Heart left ventricle (tissue), 13 donors: ENCODE measurements at regions not wholly inside any gene's neighbourhood (a gene's known extent, or its start where the extent isn't known, plus 50 kb on each side); places are given as distances from the start of the nearest gene placed in this dataset.

Experiments used
- CTCF ChIP-seq, 12 donors: fragments of 200-600 bp; sonication (generic) in 4 of 12; IDR thresholded peaks; one replicate each; pipeline versions ENCODE4 v1.5.0 to v1.8.0; 2018 to 2022; ENCODE audit warnings: antibody characterized with exemption in 12 of 12, mild to moderate bottlenecking in 5 of 12
- POLR2A ChIP-seq, 2 donors: fragments of 450-650 bp; IDR thresholded peaks; one replicate each; pipeline ENCODE4 v1.6.1; 2017; ENCODE audit warnings: antibody characterized with exemption in 2 of 2, mild to moderate bottlenecking in 2 of 2, moderate library complexity in 2 of 2
- donor health status: ischemic (EF 13 %, LVEDD 7.1; RV severe dilation, severe dysfunction).
- donor health status: DM: no; HTN: yes; CAD: no.
- donor health status: DM: no; HTN: no; CAD: no.
- donor health status: ischemic (EF 25% LVEDD 6.9; RV normal size, moderate dysfunction).
- donor health status: ischemic (EF 25% LVEDD 5.7; RV mildly dilated, moderate dysfunction).
- donor health status: ischemic (EF 35%, LVEDD 5.7; RV mildly dilated, moderate dysfunction).
- donor health status: nonischemic (EF 11% LVEDD 7.7; RV severe dilation, severe dysfunction).
- donor health status: DM: yes; HTN: yes; CAD: no.
- donor health status: PGD.
- donor health status: ischemic (EF 29% LVEDD 5.4; RV normal size, mild dysfunction).
- donor health status: nonischemic (EF 23%, LVEDD 6.1; RV moderate dilation, normal function).

- TF ChIP-seq CTCF (IDR thresholded peaks at IDR 0.05) (no peak), POLR2A (IDR thresholded peaks at IDR 0.05) (no peak)
Observed at GRCh38 chr12:30428098-30428497, 267.6 kb downstream of the IPO8 start.
